SK-N-SH treated with all-trans-retinoic acid at 6 μM for 48 hours (cell line): ENCODE measurements at regions not wholly inside any gene's neighbourhood (a gene's known extent, or its start where the extent isn't known, plus 50 kb on each side); places are given as distances from the start of the nearest gene placed in this dataset.

Experiments used
- ARNTL ChIP-seq: fragments of 450-650 bp; formaldehyde crosslinking; IDR thresholded peaks from 2 replicates; pipeline ENCODE4 v1.5.0; 2020; ENCODE audit warnings: low read depth, mild to moderate bottlenecking, moderate library complexity, borderline replicate concordance
- CSRNP3 ChIP-seq: fragments of 250-450 bp; sonication (Bioruptor Pico); IDR thresholded peaks from 2 replicates; pipeline ENCODE4 v1.5.1; 2021; ENCODE audit warnings: mild to moderate bottlenecking, moderate library complexity
- GLIS3 ChIP-seq: fragments of 250-450 bp; sonication (Bioruptor Pico); IDR thresholded peaks from 2 replicates; pipeline ENCODE4 v1.5.0; 2020; ENCODE audit warnings: mild to moderate bottlenecking, moderate library complexity
- ISL1 ChIP-seq: fragments of 250-450 bp; sonication (Bioruptor Pico); IDR thresholded peaks from 2 replicates; pipeline ENCODE4 v2.1.2; 2022; ENCODE audit warnings: mild to moderate bottlenecking, moderate library complexity
- OSR1 ChIP-seq: fragments of 250-450 bp; sonication (Bioruptor Pico); IDR thresholded peaks from 2 replicates; pipeline ENCODE4 v1.8.0; 2022; ENCODE audit warnings: moderate library complexity, mild to moderate bottlenecking, inconsistent platforms
- PATZ1 ChIP-seq: fragments of 250-450 bp; sonication (Bioruptor Pico); IDR thresholded peaks from 2 replicates; pipeline ENCODE4 v1.8.0; 2020; ENCODE audit warnings: mild to moderate bottlenecking, moderate library complexity, borderline replicate concordance
- RARB ChIP-seq: fragments of 250-450 bp; sonication (Bioruptor Pico); IDR thresholded peaks from 2 replicates; pipeline ENCODE4 v1.8.0; 2021; ENCODE audit warnings: mild to moderate bottlenecking, moderate library complexity
- TCF4 ChIP-seq: fragments of 250-450 bp; sonication (Bioruptor Pico); IDR thresholded peaks from 2 replicates; pipeline ENCODE4 v1.8.0; 2021; ENCODE audit warnings: mild to moderate bottlenecking, moderate library complexity, borderline replicate concordance
- ZFP3 ChIP-seq: fragments of 250-450 bp; sonication (Bioruptor Pico); IDR thresholded peaks from 2 replicates; pipeline ENCODE4 v1.5.0; 2020; ENCODE audit warnings: mild to moderate bottlenecking, moderate library complexity
- ZFP30 ChIP-seq: fragments of 450-650 bp; formaldehyde crosslinking; IDR thresholded peaks from 2 replicates; pipeline ENCODE4 v1.5.0; 2022; ENCODE audit warnings: mild to moderate bottlenecking, moderate library complexity
- ZNF565 ChIP-seq: fragments of 450-650 bp; formaldehyde crosslinking; conservative IDR thresholded peaks from 2 replicates; pipeline ENCODE4 v1.5.0; 2020; ENCODE audit warnings: low read depth, mild to moderate bottlenecking, moderate library complexity
- ZNF70 ChIP-seq: fragments of 450-650 bp; formaldehyde crosslinking; IDR thresholded peaks from 2 replicates; pipeline ENCODE4 v1.5.0; 2020; ENCODE audit warnings: mild to moderate bottlenecking, moderate library complexity

- TF ChIP-seq GLIS3 (CRISPR knock-in tag) (no peak), ZNF565 (CRISPR knock-in tag) (no peak), ZFP30 (CRISPR knock-in tag) (no peak), CSRNP3 (CRISPR knock-in tag) (no peak), ISL1 (CRISPR knock-in tag) (no peak), RARB (CRISPR knock-in tag) (no peak), PATZ1 (CRISPR knock-in tag) (no peak), ZNF70 (CRISPR knock-in tag) (no peak), OSR1 (CRISPR knock-in tag) (no peak), ZFP3 (CRISPR knock-in tag) (no peak), ARNTL (CRISPR knock-in tag) (no peak), TCF4 (CRISPR knock-in tag) (no peak)
These were observed 531.9 kb downstream of the SOX2 start for GRCh38 chr3:182243625-182244024.
